ENCODE measurements at regions not wholly inside any gene's neighbourhood (a gene's known extent, or its start where the extent isn't known, plus 50 kb on each side); places are given as distances from the start of the nearest gene placed in this dataset.

DNA sequence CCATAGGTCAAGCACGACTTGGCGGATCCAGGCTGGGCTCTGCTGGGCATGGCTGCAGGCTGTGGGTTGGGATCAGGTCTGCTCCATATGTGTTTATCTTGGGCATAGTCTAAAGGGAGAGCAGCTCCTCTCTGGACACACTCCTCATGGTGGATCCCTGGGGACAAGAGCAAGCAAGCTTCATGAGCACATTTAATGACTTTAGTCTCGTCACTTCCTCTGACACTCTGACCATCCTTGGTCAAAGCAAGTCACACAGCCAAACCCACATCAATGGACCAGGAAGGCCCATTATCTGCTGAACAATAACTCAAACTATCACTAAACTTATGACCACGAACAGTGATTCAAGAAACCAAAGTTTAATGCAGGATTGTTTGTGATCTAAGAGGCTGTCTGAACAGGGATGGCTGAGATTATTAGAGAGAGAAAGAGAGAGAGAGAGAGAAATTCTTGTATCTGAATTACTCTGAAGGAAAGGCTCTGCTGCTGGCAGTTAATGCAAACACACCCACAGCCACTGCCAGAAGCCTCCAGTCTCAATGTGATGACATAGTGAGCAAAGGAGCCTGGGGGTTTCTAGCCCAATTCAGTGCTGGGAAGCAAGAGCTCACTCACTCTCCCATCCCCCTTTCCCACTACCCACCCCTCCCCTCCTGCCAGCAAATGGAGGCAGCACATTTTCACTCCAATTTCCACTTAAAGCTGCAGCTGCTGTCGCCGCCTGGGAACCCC lies 490.2 kb upstream of the SULF2 start:
- no peak for DNase-seq (ENCODE audit: low read depth)
- no peak overlapping the region for H3K4me3 ChIP-seq (ENCODE audit: low read depth, low read length)
- TF ChIP-seq, protein P1, sequence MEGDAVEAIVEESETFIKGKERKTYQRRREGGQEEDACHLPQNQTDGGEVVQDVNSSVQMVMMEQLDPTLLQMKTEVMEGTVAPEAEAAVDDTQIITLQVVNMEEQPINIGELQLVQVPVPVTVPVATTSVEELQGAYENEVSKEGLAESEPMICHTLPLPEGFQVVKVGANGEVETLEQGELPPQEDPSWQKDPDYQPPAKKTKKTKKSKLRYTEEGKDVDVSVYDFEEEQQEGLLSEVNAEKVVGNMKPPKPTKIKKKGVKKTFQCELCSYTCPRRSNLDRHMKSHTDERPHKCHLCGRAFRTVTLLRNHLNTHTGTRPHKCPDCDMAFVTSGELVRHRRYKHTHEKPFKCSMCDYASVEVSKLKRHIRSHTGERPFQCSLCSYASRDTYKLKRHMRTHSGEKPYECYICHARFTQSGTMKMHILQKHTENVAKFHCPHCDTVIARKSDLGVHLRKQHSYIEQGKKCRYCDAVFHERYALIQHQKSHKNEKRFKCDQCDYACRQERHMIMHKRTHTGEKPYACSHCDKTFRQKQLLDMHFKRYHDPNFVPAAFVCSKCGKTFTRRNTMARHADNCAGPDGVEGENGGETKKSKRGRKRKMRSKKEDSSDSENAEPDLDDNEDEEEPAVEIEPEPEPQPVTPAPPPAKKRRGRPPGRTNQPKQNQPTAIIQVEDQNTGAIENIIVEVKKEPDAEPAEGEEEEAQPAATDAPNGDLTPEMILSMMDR (IDR thresholded peaks at IDR 0.05; ENCODE audit: low read depth, low read length, missing control alignments): no peak

DNA sequence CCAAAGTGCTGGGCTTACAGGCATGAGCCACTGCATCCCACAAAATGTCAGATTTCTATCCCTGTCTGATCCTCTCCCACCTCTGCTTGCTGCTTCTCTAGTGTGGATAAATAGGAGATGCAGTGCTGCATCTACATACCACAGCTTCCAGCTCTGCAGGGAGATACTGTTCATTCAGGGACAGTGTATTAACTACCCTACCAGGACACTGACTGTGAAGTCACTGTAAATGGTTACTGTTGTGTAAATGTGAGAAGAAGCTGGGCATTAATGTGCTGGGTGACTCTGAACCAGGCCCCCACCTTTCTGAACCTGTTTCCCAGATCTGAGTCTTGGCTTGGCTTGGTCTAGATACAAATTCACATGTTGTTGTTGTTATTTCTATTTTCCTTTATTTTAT lies 488.6 kb upstream of the SULF2 start:
- DNase-seq (ENCODE audit: low read depth): no peak
- TF ChIP-seq, protein P1 (IDR thresholded peaks at IDR 0.05; ENCODE audit: low read depth, low read length, missing control alignments): no peak
- no peak overlapping the region for H3K4me3 ChIP-seq (ENCODE audit: low read depth, low read length)

DNA sequence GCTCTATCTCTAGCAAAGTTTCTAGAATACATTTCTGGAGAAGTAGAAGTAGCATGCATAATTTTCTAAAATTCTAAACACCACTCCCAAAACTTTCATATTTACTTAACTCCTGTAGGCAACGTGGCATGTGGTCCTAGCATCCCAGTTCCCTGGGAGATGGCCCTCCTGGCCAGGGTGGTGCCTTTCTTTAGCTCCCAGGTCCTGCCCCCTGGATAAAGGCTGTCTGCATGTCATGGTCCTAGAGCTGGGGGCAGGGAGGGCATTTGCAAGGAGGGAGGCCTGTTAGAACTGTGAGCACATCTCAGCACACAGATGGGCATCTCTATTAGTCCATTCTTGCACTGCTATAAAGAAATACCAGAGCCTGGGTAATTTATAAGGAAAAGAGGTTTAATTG lies 485.6 kb upstream of the SULF2 start:
- no peak for DNase-seq (ENCODE audit: low read depth)
- no peak overlapping the region for H3K4me3 ChIP-seq (ENCODE audit: low read depth, low read length)
- TF ChIP-seq, protein P1 (IDR thresholded peaks at IDR 0.05; ENCODE audit: low read depth, low read length, missing control alignments): no peak

DNA sequence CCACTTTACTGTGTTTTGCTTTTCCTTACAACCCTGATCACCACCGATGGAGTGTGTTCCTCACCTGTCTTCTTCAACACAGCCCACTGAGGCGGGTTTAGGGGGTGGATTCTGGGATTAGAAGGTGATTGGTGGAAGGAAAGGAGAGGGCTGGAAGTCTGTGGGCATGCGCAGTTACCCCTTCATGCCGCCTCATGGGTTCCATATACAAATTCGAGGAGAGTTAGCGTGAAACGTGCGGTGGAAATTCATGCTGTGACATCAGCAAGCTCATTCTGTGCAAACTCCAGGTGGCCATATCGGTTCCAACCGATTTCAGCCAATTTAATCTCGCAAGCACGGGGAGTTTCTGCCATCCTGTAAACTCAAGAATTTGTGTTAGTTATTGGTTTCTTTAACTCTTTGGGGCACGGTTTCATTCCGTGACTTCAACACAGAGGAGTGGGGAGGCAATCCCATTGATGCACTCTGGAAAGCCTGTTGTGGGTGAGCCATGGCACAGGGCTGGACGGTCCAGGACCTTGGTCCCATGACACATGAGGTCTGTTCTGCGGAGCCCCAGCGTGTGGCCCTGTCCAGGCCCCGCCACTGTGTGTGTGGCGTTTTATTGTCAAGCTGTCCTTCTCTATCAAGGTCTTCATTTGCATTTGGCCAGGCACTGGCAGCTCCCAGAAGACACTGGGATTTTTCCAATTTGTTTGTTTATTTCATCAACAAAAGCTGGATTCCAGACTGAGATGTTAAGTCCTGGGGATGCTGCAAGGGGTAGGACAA lies 482.8 kb upstream of the SULF2 start:
- no peak for DNase-seq (ENCODE audit: low read depth)
- no peak overlapping the region for H3K4me3 ChIP-seq (ENCODE audit: low read depth, low read length)
- TF ChIP-seq, protein P1 (IDR thresholded peaks at IDR 0.05; ENCODE audit: low read depth, low read length, missing control alignments): no peak

DNA sequence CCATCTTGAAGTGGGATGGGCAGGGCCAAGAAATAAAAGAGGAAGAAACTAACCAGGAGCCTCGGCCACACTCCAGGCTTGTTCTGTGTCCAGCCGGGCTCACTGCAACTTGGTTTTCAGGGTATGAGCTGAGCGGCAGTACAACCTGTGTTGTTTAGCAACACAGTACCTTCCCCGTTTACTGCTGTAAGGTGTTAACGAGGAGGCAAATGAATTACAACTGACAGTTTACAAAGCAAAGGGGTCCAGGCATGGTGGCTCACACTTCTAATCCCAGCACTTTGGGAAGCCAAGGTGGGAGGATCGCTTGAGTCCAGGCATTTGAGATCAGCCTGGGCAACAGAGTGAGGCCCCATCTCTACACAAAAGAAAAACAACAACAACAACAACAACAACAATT lies 481.3 kb upstream of the SULF2 start:
- no peak for DNase-seq (ENCODE audit: low read depth)
- no peak overlapping the region for H3K4me3 ChIP-seq (ENCODE audit: low read depth, low read length)
- TF ChIP-seq, protein P1 (IDR thresholded peaks at IDR 0.05; ENCODE audit: low read depth, low read length, missing control alignments): no peak

DNA sequence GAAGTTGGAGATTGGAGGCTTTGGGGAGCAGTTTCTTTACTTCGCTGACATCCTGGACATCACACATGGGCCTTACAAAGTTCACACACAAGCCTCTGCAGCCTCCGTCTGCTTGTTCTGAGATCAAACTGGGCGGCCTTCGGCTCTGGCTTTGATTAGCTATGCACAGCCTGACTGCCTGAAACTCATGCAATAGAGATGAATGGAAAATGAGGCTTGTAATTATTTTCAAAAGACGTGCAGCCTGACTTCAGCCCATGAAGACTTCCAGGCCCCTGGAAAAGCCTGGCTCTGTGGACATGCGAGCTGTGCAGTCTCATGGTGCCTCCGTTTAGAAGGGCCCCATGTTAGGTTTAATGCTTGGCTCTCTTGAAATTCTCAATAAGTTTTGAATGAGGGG lies 480.5 kb upstream of the SULF2 start:
- TF ChIP-seq, protein P1 (IDR thresholded peaks at IDR 0.05; ENCODE audit: low read depth, low read length, missing control alignments): no peak
- no peak for DNase-seq (ENCODE audit: low read depth)

More for the DNA sequence above, 480.5 kb upstream of the SULF2 start:
- H3K4me3 ChIP-seq (ENCODE audit: low read depth, low read length): no peak overlapping the region

Data from GM12864 (cell line).